ENCODE measurements at regions not wholly inside any gene's neighbourhood (a gene's known extent, or its start where the extent isn't known, plus 50 kb on each side); places are given as distances from the start of the nearest gene placed in this dataset.

- TF ChIP-seq TAF1 (IDR thresholded peaks at IDR 0.05; ENCODE audit: borderline replicate concordance, low read depth, low read length) (no peak), POLR2A (IDR thresholded peaks at IDR 0.05; ENCODE audit: low read depth, low read length) (no peak), POLR2AphosphoS5 (IDR thresholded peaks at IDR 0.05; ENCODE audit: low read depth, low read length) (no peak)
Observed at GRCh38 chr22:34783436-34783835, 282.5 kb upstream of the ISX start.

Measured in GM12892 (cell line).